Mucosa of descending colon (tissue), 3 donors: ENCODE measurements at regions not wholly inside any gene's neighbourhood (a gene's known extent, or its start where the extent isn't known, plus 50 kb on each side); places are given as distances from the start of the nearest gene placed in this dataset.

Source experiments
- ATAC-seq: fragments of 200-7000 bp; cut with Tn5 transposase; one replicate; pipeline ENCODE4 v1.9.1; 2020; ENCODE audit warnings: mild to moderate bottlenecking, moderate library complexity
- DNase-seq, 3 donors: peaks; one replicate each; pipeline ENCODE4 v3.0.0-alpha.2; 2020
- H3K36me3 ChIP-seq: fragments of 200-600 bp; one replicate; pipeline ENCODE4 v1.8.0; 2021; ENCODE audit warnings: low read depth, mild to moderate bottlenecking
- H3K4me1 ChIP-seq: fragments of 200-600 bp; one replicate; pipeline ENCODE4 v1.8.0; 2021; ENCODE audit warnings: low read depth, mild to moderate bottlenecking
- H3K4me3 ChIP-seq: fragments of 200-600 bp; one replicate; pipeline ENCODE4 v1.8.0; 2021; ENCODE audit warnings: mild to moderate bottlenecking
- H3K9me3 ChIP-seq: fragments of 200-600 bp; one replicate; pipeline ENCODE4 v1.8.0; 2021; ENCODE audit warnings: mild to moderate bottlenecking
- CTCF ChIP-seq: fragments of 200-600 bp; IDR thresholded peaks from one replicate; pipeline ENCODE4 v1.8.0; 2022; ENCODE audit warnings: antibody characterized with exemption, mild to moderate bottlenecking
- intact Hi-C, 2 donors: fragments of 100-400 bp; cut with DNase I in 1 of 2; cut with micrococcal nuclease in 1 of 2; formaldehyde crosslinking; loops; one replicate each; pipeline versions ENCODE4 v1.11.0 to v1.11.1; 2022; cut with DNase I, micrococcal nuclease
- donor health status: DM: no; HTN: no; CAD: no; lungs with moderate emphysema.
- donor health status: DM: no; HTN: no; CAD: no.
- donor health status: DM: no; HTN: yes; CAD: no.

- TF ChIP-seq CTCF = no peak
- ATAC-seq (no peak), DNase-seq (no peak)
- Histone ChIP-seq H3K4me3 (no peak overlapping the region), H3K4me1 (no peaks in the 10 kb centered on the region), H3K9me3 (no peaks in the 10 kb centered on the region), H3K36me3 (no peaks in the 10 kb centered on the region)
- intact Hi-C loops = no loop called here
These were observed 185.4 kb downstream of the TTLL7 start for GRCh38 chr1:83813576-83813975.

- ATAC-seq = no peak
- Histone ChIP-seq H3K4me1 (no peaks in the 10 kb centered on the region), H3K36me3 (no peaks in the 10 kb centered on the region), H3K4me3 (no peak overlapping the region), H3K9me3 (no peaks in the 10 kb centered on the region)
- no peak for TF ChIP-seq CTCF
- intact Hi-C loops = no loop called here
- DNase-seq = no peak
These were observed 188.8 kb downstream of the TTLL7 start for GRCh38 chr1:83810144-83810543.

DNA sequence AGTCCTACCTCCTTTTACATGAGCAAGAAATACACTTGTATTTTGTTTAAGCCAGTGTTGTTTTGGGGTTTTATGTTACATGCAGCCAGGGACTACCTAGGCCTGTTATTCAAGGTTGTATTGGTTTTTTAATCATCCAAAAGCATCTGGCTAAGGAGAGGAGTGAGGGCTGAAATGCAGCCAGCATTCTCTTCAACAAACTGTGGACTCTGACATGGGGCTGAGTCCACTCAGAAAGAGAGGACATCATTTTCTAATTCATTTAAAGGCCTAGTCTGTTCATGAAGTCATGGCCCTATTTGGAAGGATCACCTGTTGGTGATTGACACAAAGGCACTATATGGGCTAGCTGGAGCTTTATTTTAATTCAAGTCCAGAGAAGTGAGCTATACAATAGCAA is 190.4 kb downstream of the TTLL7 start:
- no peak for TF ChIP-seq CTCF
- H3K4me3 ChIP-seq = no peak overlapping the region
- no peaks in the 10 kb centered on the region for H3K9me3 ChIP-seq
- DNase-seq = no peak
- H3K4me1 ChIP-seq = no peaks in the 10 kb centered on the region
- no peaks in the 10 kb centered on the region for H3K36me3 ChIP-seq
- intact Hi-C loops = no loop called here
- ATAC-seq = no peak

DNA sequence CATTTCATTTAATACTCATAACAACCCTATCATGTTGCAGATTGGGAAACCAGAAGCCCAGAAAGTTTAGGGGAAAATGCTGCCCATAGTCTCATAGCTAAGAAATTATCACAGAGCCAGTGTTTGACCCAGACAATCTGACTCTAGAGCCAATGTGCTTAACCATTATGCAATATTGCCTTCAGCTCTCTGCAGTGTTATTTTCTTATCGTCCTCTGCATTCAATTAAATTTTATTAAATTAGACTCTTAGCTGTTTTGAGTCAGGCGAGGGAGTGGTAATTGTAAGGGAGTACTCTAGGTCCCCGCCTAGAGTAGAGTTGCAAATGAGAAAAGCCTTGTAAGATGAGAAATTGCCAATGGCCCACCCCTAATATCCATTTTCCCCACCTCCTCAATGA is 191.1 kb downstream of the TTLL7 start:
- ATAC-seq (no peak), DNase-seq (no peak)
- Histone ChIP-seq H3K36me3 (no peaks in the 10 kb centered on the region), H3K4me1 (no peaks in the 10 kb centered on the region), H3K4me3 (no peak overlapping the region), H3K9me3 (no peaks in the 10 kb centered on the region)
- no peak for TF ChIP-seq CTCF
- intact Hi-C loops = no loop called here

GRCh38 chr1:83807231-83807630 is 191.7 kb downstream of the TTLL7 start:
- TF ChIP-seq CTCF = no peak
- H3K4me3 ChIP-seq = no peak overlapping the region
- H3K36me3 ChIP-seq = no peaks in the 10 kb centered on the region
- DNase-seq (no peak), ATAC-seq (no peak)
- intact Hi-C loops = no loop called here
- H3K9me3 ChIP-seq = no peaks in the 10 kb centered on the region
- H3K4me1 ChIP-seq = no peaks in the 10 kb centered on the region

DNA sequence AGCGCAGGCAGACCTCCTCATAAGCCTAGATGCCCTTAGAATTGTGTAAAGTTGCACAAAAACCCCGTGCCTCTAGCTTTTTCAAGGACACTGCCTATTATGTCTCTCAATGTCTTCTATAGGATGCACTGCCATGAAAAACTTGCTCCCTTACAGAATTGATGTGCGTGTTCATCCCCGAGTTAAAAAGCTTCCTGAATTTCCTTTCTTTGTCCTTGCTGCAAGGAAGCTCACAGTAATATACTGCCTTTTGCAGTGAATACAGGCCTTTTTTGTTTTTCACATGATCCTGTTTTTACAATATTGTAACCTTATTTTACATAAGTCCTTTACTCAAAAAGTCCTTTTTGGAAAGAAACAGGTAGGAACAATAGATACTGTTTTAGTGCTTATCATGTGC is 193.0 kb downstream of the TTLL7 start:
- no peak overlapping the region for H3K4me3 ChIP-seq
- intact Hi-C loops = no loop called here
- DNase-seq (no peak), ATAC-seq (no peak)
- no peaks in the 10 kb centered on the region for H3K9me3 ChIP-seq
- no peaks in the 10 kb centered on the region for H3K4me1 ChIP-seq
- no peaks in the 10 kb centered on the region for H3K36me3 ChIP-seq
- TF ChIP-seq CTCF = no peak
